NCI-H226 (cell line): ENCODE measurements at regions not wholly inside any gene's neighbourhood (a gene's known extent, or its start where the extent isn't known, plus 50 kb on each side); places are given as distances from the start of the nearest gene placed in this dataset.

Source experiments
- DNase-seq: peaks from one replicate; pipeline ENCODE4 v3.0.0-alpha.2; 2015

DNA sequence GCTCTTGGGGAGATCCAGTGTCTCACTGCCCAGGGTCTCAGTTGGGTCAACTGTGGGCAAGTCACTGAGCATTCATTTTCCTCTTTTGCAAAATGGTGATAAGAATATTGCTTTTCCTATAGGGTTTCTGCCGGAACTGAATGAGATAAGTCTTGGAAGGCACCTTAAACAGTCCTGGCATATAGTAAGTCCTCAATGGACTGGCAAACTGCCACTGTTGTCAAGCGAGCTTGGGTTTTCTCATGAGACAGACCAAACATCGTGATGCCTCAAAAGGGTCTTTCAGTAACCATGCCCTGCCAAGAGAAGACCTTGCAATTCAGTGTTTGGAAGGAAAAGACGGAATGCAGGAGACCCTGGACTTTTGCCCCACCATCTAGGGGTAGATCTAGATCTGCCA lies 251.5 kb downstream of the WDR11 start:
- DNase-seq, result no peak

DNA sequence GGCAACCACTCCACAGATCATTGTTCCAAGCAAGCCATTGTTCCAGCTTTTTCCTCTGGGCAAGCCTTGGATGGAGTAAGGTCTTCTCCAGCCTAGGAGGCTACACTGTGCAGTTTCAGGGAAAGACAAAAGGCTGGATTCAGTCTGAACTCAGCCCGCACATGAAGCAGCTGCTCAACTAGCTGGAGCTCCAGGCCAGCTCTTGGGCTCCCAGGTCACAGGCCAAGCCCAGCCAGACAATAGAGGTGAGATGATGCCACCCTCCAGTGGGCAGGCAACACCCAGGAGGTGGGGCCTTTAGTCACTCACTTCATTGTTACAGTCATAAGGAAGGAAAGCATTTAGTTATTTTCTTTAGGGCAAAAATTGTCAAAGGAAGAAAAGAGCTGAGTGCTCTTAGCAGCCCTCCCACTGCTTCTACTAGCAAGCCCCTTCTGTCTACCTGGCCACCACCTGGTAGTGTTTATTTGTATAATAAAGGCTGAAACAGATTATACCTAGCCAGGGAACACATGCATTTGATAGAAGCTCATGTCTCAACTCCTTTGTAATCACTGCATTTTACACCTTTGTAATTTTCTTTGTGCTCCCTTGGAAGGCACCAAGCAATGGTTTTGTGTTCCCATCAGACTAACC lies 253.4 kb downstream of the WDR11 start:
- no peak for DNase-seq

DNA sequence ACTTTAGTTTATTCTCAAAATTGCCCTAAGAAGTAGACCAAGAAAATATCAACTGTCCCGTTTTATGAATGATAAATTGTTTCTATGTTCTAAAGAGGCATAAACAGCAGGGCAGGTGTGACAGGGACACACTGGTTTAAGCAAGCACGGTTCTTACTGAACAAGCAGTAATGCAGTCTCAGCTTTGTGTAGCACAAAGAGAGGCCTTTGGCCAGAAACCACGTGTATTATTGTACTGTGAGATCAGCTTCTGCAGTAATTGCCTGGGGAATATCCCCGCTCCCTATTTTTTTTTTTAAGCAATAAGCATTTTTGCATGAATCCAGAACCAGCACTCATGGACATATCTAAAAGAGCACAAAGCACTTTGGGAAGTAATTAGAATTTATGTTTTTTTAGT lies 255.4 kb downstream of the WDR11 start:
- no peak for DNase-seq

DNA sequence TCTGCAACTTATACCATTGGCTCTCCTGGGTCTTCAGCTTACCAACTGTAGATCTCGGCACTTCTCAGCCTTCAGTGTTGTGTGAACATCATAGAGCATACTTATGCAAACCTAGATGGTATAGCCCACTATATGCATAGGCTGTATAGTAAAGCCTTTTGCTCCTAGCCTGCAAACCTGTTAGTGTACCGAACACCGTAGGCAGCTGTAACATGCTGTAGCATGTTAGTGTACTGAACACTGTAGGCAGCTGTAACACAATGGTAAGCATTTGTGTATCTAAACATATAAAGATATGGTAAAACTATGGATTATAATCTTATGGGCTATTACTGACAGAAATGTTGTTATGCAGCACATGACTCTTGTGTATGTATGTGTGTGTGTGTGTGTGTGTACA lies 256.9 kb downstream of the WDR11 start:
- no peak for DNase-seq

DNA sequence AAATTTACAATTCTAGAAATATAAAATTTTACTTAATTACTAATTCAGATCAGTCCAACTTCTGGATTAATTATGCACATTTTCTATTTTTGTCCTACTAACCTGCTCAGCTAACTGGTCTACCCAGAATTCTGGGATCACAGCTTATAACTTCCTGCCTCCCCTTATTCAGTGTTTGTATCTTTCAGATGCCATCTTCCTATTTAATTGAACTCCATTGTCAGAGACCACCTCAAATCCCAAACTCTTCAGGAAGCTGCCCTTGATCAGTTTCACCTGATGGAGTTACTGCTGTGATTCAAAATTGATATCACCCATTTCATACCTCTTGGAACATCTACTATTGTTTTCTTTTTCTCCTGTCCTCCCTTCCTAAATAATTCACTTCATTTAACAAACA lies 259.2 kb downstream of the WDR11 start:
- no peak for DNase-seq

DNA sequence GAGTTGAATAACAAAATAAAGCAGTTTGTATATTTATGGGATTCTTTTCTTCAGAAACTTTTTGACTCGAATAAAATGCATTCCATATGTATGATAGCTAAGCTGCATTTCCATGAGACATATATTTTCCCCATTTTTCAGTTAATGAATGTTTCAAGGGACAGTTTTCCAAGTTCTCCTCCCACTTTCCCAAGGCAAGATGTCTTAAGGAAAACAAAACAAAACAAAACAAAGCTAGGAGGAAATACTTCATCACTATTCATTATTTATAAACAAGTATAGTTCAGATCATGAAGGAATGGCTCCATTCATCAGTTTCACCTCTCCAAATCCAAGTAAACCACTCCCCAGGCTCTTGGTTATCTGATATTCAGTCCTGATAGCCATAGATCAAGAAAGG lies 261.0 kb downstream of the WDR11 start:
- DNase-seq, result no peak

DNA sequence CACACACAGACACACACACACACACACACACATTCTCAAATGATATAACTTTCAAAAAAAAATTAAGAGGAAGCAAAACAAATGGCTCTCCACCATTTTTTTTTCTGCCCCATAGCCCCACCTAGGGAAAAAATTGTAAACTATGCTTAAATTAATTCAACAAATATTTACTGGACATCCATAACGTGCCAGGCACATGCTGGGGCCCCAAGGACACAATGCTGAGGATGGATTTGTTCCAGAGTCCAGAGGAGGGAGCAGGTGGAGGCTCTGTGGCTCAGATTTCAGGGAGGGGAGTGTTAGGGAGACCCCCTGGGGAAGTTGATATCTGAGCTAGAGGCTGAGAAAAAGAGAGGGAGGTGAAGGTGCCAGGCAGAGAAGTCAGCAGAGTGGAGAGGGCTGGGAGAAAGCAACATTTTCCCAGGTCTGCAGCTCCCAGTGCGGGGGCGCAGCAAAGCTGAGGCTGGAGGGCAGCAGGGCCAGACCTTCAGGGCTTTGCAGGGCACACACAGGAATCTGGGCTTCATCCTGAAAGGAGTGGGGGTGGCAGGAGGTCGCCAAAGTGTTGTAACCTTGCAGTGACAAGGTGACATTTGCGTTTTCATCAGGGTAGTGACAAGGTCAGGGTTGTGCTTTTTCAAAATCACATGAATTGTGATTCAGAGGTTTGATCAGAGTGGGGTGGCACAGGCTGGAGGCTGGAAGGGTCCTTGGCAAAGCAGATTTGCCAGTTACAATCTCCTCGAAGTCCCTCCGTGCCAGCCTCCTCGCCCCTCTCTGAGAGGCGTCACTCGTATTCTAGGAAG lies 261.6 kb downstream of the WDR11 start:
- peak; percentile 77 for DNase-seq

DNA sequence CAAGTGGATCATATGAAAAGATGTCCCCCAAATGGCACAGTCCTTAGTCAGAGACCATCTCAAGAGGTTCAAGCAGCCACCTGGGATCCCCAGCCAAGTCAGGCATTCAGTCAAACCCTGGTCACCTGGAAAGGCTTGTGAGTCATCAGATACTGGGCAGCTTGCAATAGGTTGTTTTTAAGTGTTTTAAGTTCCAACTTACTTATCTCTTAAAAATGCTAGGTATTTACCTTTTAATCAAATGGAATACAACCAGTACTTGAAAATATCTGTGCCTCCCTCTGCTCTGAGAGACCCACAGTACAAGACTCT lies 262.2 kb downstream of the WDR11 start:
- DNase-seq, result peak; percentile 69

DNA sequence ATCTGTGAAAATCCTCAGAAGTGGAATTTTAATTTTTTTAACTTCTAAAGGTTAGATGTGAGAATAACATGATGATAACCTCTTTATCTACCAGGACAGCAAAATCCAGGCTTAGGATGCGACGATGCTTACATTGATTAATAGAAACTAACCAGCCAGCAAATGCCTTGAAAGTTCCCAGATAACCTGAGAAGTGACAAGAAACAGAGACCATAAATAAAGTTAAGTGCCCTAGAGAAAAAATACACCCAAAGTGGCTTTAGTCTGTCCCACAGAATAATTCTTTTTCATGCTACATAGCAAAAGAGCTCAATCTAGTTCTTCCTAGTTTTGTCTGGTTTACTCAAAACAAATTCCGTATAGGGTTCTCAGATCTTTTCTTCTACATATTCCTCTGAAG lies 262.7 kb downstream of the WDR11 start:
- DNase-seq, result no peak

DNA sequence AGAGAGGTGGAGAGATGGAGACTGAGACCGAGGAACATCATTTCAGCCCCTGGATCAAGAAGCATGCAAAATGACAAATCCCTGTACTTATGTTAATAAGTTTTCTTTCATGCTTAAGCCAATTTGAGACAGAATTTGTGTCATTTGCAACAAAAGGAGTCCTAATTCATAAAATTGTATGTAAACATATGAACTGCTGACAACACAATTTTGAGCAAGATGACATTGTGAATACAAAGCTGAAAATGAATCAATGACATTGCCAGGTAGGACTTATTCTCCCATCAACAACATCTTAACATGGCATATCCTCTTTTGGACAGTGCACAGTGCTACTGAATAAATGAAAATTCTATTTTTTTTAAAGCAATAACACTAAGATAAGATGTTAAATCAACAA lies 264.0 kb downstream of the WDR11 start:
- DNase-seq, result no peak

DNA sequence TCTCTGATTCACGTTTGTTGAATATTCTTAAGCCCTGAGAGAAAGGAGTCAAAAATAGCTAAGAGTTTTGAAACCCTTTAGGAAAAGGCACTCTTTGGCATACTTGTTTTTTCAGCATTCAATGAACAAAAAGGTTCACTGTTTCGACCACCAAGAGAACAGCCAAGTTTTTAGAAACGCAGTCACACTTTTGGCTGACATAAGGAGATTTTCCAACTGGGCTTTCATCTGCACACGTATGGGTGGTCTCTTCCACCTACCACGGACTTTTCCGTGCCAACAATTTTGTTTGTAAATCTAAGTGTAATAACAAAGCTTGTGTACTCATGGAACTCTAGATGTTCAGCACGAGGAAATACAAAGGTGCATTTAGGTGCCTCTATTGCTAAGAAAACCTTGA lies 270.3 kb downstream of the WDR11 start:
- DNase-seq, result no peak

DNA sequence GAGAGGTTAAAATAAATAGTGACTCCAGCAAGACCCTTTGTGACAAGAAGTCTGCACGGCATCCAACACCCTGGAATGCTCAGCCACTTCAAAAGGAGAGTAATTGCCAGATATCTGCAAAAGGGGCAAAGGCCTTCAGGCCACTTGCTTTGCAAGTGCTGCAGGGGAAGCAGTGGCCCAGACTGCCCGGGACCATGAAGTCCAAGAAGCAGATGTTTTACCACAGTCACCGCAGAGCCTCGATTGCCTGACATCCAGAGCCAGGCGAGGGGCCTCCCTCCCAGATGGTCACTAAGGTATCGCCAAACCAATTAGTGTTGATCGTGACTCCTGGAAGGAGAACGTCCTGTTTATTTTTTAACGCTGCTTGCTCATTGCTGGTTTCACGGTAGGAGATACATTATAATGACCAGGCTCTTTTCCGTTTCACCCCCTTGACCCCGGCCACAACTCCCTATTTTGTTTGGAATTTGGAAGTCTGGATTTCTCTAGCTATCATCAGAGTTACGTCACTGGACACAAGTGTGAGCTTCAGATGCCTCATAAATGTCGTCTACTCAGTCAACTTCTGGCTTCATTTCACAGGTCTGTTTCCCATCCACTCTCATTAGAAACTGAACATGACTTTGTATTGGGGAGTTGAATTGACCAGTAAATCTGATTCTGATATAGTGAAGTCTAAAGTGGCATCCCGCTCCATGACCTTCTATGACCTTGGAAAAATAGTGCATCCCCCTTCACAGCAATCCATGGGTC lies 276.2 kb downstream of the WDR11 start:
- no peak for DNase-seq

DNA sequence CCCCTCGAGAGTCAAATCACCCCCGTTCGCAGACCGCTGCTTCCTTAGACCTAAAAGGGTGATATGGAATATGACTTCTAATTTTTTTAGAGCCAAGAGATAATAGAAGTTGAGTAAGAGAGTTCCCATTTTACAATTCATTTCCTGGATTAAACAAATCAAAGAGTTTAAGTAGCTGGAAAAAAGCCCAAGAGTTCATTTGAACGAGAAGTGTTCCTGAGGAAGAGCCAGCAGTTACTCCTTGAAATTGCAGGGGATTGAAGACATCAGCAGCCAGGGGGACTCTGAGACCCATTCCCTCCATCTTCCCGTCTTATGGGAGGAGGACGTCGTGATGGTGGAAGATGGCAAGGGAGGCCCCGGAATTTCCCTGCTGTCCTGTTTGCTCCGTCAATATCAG lies 277.0 kb downstream of the WDR11 start:
- DNase-seq, result no peak

DNA sequence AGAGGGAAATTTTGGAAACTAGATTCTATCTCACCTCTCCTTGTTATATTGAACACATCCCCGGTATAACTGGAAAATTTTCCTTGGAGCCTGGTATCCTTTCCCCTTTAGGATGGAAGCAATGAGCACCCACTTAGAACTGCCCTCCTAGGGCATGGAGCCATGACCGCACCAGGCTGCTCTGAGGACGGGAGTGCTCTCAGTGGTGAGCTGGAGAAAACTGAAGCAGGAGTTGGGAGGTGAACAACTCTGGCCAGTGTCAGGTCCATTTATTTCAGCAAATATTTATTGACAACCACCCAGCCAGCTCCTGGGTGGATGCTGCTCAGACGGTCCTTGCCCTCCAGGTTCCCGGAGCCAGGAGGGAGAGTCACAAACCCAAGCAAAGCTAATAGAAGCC lies 278.1 kb downstream of the WDR11 start:
- no peak for DNase-seq

DNA sequence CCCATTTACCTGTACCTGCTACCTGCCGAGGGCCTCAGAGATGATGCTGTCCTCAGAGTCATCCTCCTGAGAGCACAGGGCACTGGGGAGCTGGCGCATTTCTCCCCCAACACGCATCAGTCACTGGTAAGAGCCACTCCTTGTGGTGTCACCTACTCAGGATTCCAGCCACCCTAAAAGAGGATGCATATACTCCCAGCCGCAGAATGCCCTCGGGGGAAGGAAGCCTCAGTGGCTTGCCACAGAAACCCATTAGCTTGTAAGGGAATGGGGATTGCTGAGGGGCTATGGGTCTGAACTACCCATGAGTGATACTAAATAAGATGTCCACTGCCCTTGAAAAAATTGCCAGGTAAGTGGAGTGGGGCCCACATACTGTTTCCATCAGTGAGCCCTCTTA lies 279.2 kb downstream of the WDR11 start:
- DNase-seq, result no peak

DNA sequence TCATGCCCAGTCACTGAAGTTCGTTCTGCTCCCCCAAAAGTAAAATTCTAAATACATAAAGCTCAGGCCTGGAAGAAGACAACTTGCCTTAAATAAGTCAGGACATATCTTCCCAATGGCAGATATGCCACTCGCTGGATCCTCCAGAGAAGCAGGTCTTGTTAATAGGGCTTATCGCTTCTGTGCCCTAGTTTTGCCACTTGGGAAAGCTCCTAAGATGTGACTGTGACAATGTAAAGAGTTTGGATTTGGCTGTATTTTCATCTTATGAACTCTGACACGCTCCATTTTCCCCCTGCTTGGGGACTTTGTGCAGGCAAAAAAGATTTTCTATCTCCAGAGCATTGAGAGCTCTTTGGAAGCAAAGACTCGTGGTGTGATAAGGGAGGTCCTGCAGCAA lies 279.9 kb downstream of the WDR11 start:
- DNase-seq, result no peak

DNA sequence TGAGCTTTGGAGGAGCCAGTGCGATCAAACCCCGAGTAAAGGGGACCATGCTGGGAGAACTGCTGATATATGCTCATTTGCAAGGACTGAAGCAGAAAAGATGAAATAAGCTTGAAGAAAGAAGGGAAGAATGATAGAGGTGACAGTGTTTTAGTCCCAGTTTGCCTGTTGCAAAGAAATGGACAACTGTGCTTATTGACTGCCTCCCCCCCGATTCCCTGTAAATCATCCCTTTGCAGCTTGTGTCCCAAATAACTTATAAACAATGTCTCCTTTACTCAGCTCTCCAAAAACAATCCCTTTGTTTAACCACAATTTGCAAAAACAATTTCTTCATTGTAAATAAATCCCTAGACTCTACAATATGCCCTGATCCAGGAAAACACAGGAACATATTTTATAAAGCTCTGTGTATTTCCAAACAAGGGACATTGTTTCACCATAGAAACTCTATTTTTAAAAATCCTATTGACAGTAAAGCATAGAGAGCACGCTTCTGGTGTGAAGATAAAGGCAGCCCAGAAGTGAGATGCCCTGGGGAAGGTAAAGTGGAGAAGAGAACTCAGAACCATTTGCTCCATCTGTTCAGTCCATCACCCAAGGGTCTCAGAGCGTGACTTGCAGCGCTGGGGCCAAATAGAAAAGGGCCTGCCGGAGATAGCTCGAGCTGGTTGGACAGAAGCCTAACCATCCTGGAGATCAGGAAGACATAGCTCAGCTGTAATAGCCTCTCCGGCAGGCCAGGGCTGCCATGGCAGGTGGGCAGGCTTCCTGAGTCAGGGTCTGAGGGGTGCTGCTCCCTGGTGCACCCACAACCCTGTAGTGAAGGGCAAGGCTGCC lies 280.5 kb downstream of the WDR11 start:
- DNase-seq, result no peak

DNA sequence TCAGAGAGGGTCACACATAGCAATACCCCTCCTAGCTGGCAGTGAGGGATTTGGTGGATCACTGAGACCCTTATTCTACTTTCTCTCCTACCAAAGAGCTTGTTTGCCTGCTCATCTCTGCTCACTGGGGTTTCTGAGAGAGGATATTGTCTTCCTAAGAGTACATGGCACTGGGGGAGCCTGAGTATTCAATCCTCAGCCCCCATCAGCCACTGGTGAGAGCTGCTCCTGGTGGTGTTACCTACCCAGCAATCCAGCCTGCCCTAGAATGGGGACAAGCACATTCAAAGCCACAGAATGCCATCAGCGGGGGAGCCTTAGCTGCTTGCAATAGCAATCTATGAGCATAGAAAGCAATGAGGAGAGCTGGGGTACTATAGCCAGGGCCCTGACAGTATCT lies 281.1 kb downstream of the WDR11 start:
- no peak for DNase-seq

DNA sequence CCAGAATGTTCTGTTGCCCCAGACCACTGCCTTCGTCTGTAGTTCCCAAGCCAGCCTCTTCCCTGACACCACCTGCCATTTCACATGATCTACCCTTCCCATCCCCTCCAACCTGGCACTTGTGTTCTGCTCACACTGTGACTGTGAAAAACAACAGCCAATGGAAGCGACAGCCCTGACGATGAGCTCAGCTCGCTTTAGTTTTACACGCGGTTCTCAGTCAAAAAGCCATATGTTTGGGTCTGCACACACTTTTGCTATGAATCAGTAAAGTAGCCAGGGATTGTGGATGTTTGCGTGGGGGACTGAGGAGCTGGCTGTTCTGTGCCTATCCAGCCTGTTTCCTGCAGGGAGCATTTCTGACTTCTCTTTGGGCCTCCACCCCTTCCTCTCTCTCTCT lies 282.7 kb downstream of the WDR11 start:
- DNase-seq, result no peak

DNA sequence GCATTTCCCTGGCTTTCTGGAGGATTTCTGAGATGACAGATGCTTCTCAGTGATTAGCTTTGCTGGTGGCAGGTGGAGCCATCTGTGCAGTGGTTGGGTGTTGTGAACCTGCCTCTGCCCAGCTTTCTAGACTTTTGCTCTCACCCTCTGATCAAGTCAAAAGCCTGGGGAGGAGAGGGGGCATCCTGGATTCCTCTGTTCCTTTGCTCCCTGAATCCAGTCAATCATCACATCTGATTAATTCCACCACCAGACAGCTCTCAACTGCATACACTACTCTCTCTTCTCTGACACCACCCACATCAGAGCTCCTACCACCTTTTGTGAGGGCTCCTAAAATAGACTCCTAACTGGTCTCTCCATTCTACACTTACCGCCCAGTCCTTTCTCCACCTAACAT lies 283.5 kb downstream of the WDR11 start:
- no peak for DNase-seq

DNA sequence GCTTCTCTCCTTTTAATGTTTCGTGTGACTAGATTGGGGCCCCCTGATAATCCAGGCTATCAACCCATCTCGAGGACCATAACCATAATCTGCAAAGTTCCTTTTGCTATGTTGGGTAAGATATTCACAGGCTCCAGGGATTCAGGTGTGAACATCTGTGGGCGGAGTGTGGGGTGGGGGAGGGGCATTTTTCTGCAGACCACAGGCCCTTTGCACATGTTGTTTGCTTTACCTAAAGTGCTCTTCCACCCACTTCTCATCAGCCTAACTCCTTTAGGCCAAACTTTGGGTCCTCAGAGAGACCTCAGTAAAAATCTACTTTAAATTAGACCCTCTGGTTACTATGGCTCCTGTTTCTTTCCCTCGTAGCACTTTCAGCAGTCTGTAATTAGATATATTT lies 284.4 kb downstream of the WDR11 start:
- DNase-seq, result no peak

DNA sequence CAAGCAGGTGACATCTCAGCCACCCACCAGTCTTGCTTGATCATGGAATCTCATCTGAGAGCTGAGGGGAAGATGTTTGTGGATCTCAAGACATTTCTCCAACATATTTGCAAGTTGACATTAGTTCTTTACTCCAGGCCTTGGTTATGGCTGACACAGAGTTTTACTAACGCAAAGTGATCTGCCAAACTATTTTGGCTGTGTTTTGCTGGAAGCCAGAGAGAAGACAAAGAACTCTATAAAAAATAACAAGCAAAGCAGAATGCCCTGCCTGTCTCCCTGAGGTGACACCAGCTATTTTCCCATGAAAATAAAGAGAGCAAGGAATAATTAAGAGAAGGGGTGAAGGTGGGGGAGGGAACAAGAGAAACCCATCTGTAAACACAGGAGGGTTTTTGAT lies 286.4 kb downstream of the WDR11 start:
- no peak for DNase-seq

DNA sequence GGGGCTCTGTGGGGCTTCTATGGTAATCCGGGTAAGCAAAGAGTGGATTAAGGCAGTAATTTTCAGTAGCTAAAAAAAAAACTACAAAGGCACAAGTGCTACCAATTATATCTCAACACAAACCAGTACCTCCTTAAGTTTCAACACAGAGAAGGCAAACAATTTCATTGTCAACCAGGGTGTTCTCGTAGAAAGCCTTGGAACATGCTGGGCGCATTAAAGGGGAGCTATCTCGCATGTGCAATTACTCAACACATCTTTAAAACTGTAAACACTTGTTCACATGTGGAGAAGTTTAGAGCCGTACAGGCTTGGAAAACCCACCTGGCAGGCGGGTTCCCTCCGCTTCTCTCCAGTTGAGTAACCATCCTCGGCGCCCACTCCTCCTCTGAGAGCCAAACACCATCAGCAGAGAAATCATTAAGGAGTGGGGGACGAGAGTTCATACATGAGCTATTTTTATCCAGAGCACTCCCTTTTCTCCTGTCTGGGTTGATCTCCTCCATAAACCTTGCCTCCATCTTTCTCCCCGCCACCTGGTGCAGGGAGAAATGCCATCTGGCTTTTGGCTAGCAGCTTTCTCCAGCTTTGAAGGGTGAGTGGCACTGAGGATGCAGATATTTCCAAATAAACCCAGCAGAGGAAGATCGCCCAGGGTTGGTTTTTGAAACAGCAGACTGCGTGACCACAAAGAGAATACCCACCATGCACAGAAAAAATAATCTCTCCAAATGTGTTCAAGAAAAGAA lies 287.1 kb downstream of the WDR11 start:
- no peak for DNase-seq
